IPS DF 4.7 (cell line): ENCODE measurements at regions not wholly inside any gene's neighbourhood (a gene's known extent, or its start where the extent isn't known, plus 50 kb on each side); places are given as distances from the start of the nearest gene placed in this dataset.

Experiments used
- DNase-seq: peaks from one replicate; pipeline ENCODE4 v3.0.0-alpha.2; 2013; ENCODE audit warnings: low spot score; ENCODE audit errors: extremely low read depth

DNA sequence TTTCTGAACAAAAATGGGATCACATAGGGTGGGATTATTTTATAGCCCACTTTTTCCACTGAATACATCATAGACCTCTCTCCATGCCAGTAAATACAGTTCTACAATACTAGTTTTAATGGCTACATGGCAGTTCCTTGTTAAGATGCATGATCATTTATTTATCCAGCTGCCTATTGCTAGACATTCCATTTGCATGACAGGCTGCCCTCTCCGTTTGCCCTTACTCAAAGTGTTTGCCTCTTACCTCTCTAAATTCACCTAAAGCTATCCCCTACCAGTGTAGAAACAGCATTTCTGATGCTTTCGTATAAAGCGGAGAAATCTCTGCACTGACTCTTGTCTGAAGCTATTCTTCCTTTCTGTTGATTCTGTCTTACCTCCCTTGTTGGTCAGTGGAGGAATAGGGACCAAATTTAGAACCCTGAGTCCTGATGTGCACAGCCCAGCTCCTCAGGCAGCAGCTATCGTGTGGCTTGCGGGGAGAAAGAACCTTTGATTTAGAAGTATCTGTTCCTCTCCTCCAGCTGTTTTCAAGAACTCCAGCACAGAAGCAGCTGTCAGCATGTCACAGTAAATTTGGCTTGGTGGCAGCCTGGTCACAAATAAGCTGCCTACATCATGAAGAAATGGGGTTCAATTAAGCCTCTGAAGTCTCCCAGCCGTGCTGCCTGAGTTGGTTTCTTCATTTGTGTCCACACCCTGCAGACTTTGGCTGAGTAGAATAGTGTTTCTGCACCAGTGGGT lies 337.3 kb downstream of the PRDM2 start:
- DNase-seq = no peak

- DNase-seq = no peak
These were observed 339.8 kb downstream of the PRDM2 start for GRCh38 chr1:14039582-14040430.

GRCh38 chr1:14049965-14050364 lies 350.0 kb downstream of the PRDM2 start:
- no peak for DNase-seq

- no peak for DNase-seq
These were observed 355.6 kb downstream of the PRDM2 start for GRCh38 chr1:14055442-14056223.

- DNase-seq = no peak
These were observed 357.7 kb downstream of the PRDM2 start for GRCh38 chr1:14057640-14058039.

- no peak for DNase-seq
These were observed 361.2 kb downstream of the PRDM2 start for GRCh38 chr1:14061204-14061603.

- no peak for DNase-seq
These were observed 361.7 kb downstream of the PRDM2 start for GRCh38 chr1:14061722-14062121.

- no peak for DNase-seq
These were observed 362.7 kb downstream of the PRDM2 start for GRCh38 chr1:14062669-14063068.

- no peak for DNase-seq
These were observed 364.9 kb downstream of the PRDM2 start for GRCh38 chr1:14064649-14065442.

- no peak for DNase-seq
These were observed 365.5 kb downstream of the PRDM2 start for GRCh38 chr1:14065486-14065885.

DNA sequence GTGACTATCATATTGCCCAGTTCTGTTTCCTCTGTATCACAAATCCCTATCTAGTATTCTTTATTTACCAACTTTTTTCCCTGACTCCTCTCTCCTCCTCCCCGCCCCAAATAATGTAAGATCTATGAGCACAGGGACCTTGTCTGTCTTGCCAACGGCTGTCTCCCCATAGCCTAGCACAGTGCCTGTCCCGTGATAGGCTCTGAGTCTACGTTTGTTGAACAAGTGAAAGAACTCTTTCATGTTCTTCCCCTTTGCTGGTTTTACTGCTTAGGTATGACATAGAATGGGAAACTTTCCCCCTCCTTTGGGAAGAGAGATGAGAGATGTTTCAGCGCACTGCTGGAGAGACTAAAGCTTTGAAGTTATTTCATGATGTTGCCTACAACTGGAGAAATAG lies 367.0 kb downstream of the PRDM2 start:
- no peak for DNase-seq

DNA sequence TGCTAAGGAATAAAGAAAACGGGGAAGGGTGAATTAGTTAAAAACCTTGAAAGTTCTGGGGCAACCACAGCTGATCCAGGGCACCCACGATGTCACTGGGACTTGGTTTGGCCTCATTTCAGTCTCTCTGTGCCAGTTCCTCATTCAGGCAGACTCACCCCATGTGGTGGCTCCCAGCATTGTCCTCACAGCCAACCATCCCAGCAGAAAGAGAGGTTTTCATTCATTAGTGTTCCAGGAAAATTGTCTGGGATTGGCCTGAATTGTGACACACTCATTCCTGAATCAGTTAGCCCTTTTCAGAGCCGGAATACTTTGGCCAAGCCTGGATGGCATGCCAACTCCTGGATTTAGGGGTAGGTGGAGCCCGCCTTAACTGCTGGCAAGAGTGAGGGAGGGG lies 367.7 kb downstream of the PRDM2 start:
- DNase-seq = no peak

DNA sequence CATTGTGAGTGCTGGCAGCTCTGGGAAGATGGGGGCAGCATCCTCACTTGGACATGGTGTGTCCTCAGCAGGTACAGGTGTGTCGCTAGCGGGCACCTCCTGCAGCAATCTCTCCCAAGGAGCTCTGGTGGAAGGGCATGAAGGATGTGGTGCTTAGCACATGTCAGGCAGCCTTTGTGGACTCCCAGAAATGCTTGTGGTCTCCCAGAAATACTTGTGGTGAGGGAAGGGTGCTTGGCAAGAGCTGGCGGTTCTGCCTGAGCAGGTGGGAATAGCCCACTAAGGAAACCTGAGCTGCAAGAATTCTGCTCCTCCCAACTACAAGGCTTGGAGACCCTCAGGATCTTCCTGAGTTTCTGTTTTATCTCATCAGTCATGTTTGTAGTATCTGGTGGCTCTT lies 371.6 kb downstream of the PRDM2 start:
- DNase-seq = no peak

- DNase-seq = no peak
These were observed 380.7 kb downstream of the PRDM2 start for GRCh38 chr1:14080653-14081052.

DNA sequence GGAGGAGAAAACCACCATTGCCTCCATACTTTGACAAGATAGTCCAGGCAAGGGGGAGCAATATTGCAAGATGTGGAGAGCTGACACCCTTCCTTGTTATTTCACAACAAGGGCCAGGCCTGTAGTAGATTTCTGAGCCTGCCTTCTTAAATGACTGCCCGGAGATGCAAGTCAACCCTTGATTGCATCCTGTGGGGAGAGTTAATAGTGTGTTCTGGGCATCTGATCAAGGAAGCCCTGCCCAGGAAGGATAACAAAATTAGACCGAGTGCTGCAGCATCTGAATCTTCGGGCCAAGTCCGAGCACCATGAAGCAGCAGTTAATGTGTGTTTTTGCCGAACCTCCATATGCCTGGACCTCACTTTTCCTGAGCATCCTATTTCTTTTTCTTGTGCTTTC lies 382.3 kb downstream of the PRDM2 start:
- no peak for DNase-seq

DNA sequence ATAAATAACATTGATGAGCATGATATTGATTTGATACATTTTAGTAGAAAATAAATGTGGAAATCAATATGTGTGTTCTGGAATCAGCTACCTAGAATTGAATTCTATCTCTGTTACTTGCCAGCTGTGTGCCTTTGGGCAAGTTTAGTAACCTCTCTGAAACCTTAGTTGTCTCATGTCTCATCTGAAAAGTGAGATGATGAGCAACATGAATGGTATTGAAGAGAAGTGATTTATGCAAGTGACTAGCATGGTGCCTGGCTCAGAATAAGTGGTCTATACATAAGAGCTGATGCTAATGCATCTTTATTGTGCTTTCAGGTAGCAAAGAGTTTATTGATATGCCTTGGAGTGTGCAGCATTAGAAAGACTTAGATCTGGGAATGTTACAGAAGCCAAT lies 383.3 kb downstream of the PRDM2 start:
- no peak for DNase-seq

DNA sequence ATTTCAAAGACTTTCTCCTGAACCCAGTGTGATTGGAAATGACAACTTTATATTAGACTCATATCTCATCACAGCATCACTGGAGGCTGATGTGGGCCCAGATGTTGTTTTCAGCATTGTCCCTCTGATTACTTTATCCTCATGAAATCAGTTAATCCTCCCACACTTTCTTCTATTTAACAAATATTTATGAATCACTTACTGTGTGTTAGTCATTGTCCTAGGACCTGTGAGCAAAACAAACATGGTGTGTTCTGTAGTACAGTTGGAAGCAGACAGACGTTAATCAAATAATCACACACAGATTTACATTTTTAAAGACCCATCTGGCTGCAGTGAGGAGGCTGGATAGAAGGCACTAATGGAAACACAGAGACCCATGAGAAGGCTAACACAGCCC lies 383.7 kb downstream of the PRDM2 start:
- no peak for DNase-seq

DNA sequence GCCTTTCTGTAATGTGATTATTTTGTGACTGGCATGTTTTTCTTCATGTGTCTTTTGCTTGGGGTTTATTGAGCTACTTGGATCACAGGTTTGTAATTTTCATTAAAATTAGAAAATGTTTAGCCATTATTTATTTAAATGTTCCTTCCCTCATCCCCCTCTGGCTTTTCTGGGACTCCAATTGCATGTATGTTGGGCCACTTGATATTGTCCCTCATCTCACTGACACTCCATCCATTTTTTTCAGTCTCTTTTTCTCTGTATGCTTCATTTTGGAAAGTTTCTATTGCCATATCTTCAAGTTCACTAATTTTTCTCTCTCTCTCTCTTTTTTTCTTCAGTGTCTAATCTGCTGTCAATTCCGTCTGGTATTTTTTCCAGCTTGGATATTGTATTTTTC lies 390.1 kb downstream of the PRDM2 start:
- no peak for DNase-seq

- no peak for DNase-seq
These were observed 390.5 kb downstream of the PRDM2 start for GRCh38 chr1:14090531-14090930.

- no peak for DNase-seq
These were observed 394.8 kb downstream of the PRDM2 start for GRCh38 chr1:14094611-14095400.
